ENCODE measurements at regions not wholly inside any gene's neighbourhood (a gene's known extent, or its start where the extent isn't known, plus 50 kb on each side); places are given as distances from the start of the nearest gene placed in this dataset.

GRCh38 chr13:85659493-85659892 lies 139.7 kb downstream of the SLITRK6 start:
- Mint-ChIP-seq H3K9me3 (peaks cover 1 to 3% of the 10 kb centered on the region in 2 donors), H3K27me3 (ENCODE audit: low read depth) (no peaks in the 10 kb centered on the region), H3K36me3 (ENCODE audit: insufficient read depth in 2 of 2) (no peaks in the 10 kb centered on the region), H3K4me1 (ENCODE audit: low read depth) (no peaks in the 10 kb centered on the region), H3K27ac (no peak overlapping the region), H3K4me3 (no peak overlapping the region)
- DNase-seq (no peak), ATAC-seq (replicated peaks in 1 of 2) (no peak)

- Mint-ChIP-seq H3K9me3 (peaks cover under 1 to 1% of the 10 kb centered on the region in 2 donors), H3K4me1 (ENCODE audit: low read depth) (no peaks in the 10 kb centered on the region), H3K36me3 (ENCODE audit: insufficient read depth in 2 of 2) (no peaks in the 10 kb centered on the region), H3K4me3 (no peak overlapping the region), H3K27ac (no peak overlapping the region), H3K27me3 (ENCODE audit: low read depth) (no peaks in the 10 kb centered on the region)
- DNase-seq (no peak), ATAC-seq (replicated peaks in 1 of 2) (no peak)
These were observed 141.3 kb downstream of the SLITRK6 start for GRCh38 chr13:85657942-85658341.

- DNase-seq: no peak
- no peak for ATAC-seq (replicated peaks in 1 of 2)
- H3K9me3 Mint-ChIP-seq: peaks cover 2 to 3% of the 10 kb centered on the region in 2 donors
- H3K36me3 Mint-ChIP-seq (ENCODE audit: insufficient read depth in 2 of 2): no peaks in the 10 kb centered on the region
- no peaks in the 10 kb centered on the region for H3K4me1 Mint-ChIP-seq (ENCODE audit: low read depth)
- no peaks in the 10 kb centered on the region for H3K27me3 Mint-ChIP-seq (ENCODE audit: low read depth)
- no peak overlapping the region for H3K27ac Mint-ChIP-seq
- H3K4me3 Mint-ChIP-seq: no peak overlapping the region
These were observed 144.2 kb downstream of the SLITRK6 start for GRCh38 chr13:85655040-85655439.

GRCh38 chr13:85654227-85654626 lies 145.0 kb downstream of the SLITRK6 start:
- Mint-ChIP-seq H3K4me3 (no peak overlapping the region), H3K27me3 (ENCODE audit: low read depth) (no peaks in the 10 kb centered on the region), H3K36me3 (ENCODE audit: insufficient read depth in 2 of 2) (no peaks in the 10 kb centered on the region), H3K9me3 (peaks cover 2 to 3% of the 10 kb centered on the region in 2 donors), H3K4me1 (ENCODE audit: low read depth) (no peaks in the 10 kb centered on the region), H3K27ac (no peak overlapping the region)
- no peak for DNase-seq
- no peak for ATAC-seq (replicated peaks in 1 of 2)

- DNase-seq: no peak
- H3K4me1 Mint-ChIP-seq (ENCODE audit: low read depth): no peaks in the 10 kb centered on the region
- H3K27ac Mint-ChIP-seq: no peak overlapping the region
- ATAC-seq (replicated peaks in 1 of 2): no peak
- no peaks in the 10 kb centered on the region for H3K36me3 Mint-ChIP-seq (ENCODE audit: insufficient read depth in 2 of 2)
- no peaks in the 10 kb centered on the region for H3K27me3 Mint-ChIP-seq (ENCODE audit: low read depth)
- H3K4me3 Mint-ChIP-seq: no peak overlapping the region
- H3K9me3 Mint-ChIP-seq: peaks cover 2 to 3% of the 10 kb centered on the region in 2 donors
These were observed 145.5 kb downstream of the SLITRK6 start for GRCh38 chr13:85653681-85654080.

GRCh38 chr13:85652491-85652890 lies 146.7 kb downstream of the SLITRK6 start:
- H3K36me3 Mint-ChIP-seq (ENCODE audit: insufficient read depth in 2 of 2): no peaks in the 10 kb centered on the region
- no peak overlapping the region for H3K4me3 Mint-ChIP-seq
- H3K27ac Mint-ChIP-seq: no peak overlapping the region
- peaks cover 2 to 6% of the 10 kb centered on the region in 2 donors for H3K9me3 Mint-ChIP-seq
- ATAC-seq (replicated peaks in 1 of 2): no peak
- DNase-seq: no peak
- H3K4me1 Mint-ChIP-seq (ENCODE audit: low read depth): no peaks in the 10 kb centered on the region
- H3K27me3 Mint-ChIP-seq (ENCODE audit: low read depth): no peaks in the 10 kb centered on the region

GRCh38 chr13:85651440-85651839 lies 147.8 kb downstream of the SLITRK6 start:
- H3K4me1 Mint-ChIP-seq (ENCODE audit: low read depth): no peaks in the 10 kb centered on the region
- no peak overlapping the region for H3K27ac Mint-ChIP-seq
- no peak overlapping the region for H3K4me3 Mint-ChIP-seq
- peaks cover 2 to 5% of the 10 kb centered on the region in 2 donors for H3K9me3 Mint-ChIP-seq
- DNase-seq: no peak
- H3K36me3 Mint-ChIP-seq (ENCODE audit: insufficient read depth in 2 of 2): no peaks in the 10 kb centered on the region
- ATAC-seq (replicated peaks in 1 of 2): no peak
- H3K27me3 Mint-ChIP-seq (ENCODE audit: low read depth): no peaks in the 10 kb centered on the region

GRCh38 chr13:85650613-85651012 lies 148.6 kb downstream of the SLITRK6 start:
- no peak for DNase-seq
- H3K27me3 Mint-ChIP-seq (ENCODE audit: low read depth): no peaks in the 10 kb centered on the region
- peaks cover 2 to 5% of the 10 kb centered on the region in 2 donors for H3K9me3 Mint-ChIP-seq
- H3K36me3 Mint-ChIP-seq (ENCODE audit: insufficient read depth in 2 of 2): no peaks in the 10 kb centered on the region
- ATAC-seq (replicated peaks in 1 of 2): no peak
- no peak overlapping the region for H3K27ac Mint-ChIP-seq
- H3K4me1 Mint-ChIP-seq (ENCODE audit: low read depth): no peaks in the 10 kb centered on the region
- no peak overlapping the region for H3K4me3 Mint-ChIP-seq

- H3K27ac Mint-ChIP-seq: no peak overlapping the region
- no peaks in the 10 kb centered on the region for H3K27me3 Mint-ChIP-seq (ENCODE audit: low read depth)
- H3K36me3 Mint-ChIP-seq (ENCODE audit: insufficient read depth in 2 of 2): no peaks in the 10 kb centered on the region
- H3K4me3 Mint-ChIP-seq: no peak overlapping the region
- no peak for DNase-seq
- H3K9me3 Mint-ChIP-seq: no peaks in the 10 kb centered on the region
- ATAC-seq (replicated peaks in 1 of 2): no peak
- H3K4me1 Mint-ChIP-seq (ENCODE audit: low read depth): no peaks in the 10 kb centered on the region
These were observed 158.5 kb downstream of the SLITRK6 start for GRCh38 chr13:85640727-85641126.

- Mint-ChIP-seq H3K4me3 (no peak overlapping the region), H3K27me3 (ENCODE audit: low read depth) (no peaks in the 10 kb centered on the region), H3K4me1 (ENCODE audit: low read depth) (no peaks in the 10 kb centered on the region), H3K36me3 (ENCODE audit: insufficient read depth in 2 of 2) (no peaks in the 10 kb centered on the region), H3K27ac (no peak overlapping the region), H3K9me3 (no peaks in the 10 kb centered on the region)
- no peak for ATAC-seq (replicated peaks in 1 of 2)
- DNase-seq: no peak
These were observed 160.3 kb downstream of the SLITRK6 start for GRCh38 chr13:85638815-85639393.

- Mint-ChIP-seq H3K4me1 (ENCODE audit: low read depth) (no peaks in the 10 kb centered on the region), H3K36me3 (ENCODE audit: insufficient read depth in 2 of 2) (no peaks in the 10 kb centered on the region), H3K27ac (no peak overlapping the region), H3K9me3 (no peaks in the 10 kb centered on the region), H3K27me3 (ENCODE audit: low read depth) (no peaks in the 10 kb centered on the region), H3K4me3 (no peak overlapping the region)
- DNase-seq (no peak), ATAC-seq (replicated peaks in 1 of 2) (no peak)
These were observed 161.0 kb downstream of the SLITRK6 start for GRCh38 chr13:85638265-85638664.

GRCh38 chr13:85632526-85633195 lies 166.6 kb downstream of the SLITRK6 start:
- Mint-ChIP-seq H3K4me1 (ENCODE audit: low read depth) (no peaks in the 10 kb centered on the region), H3K36me3 (ENCODE audit: insufficient read depth in 2 of 2) (no peaks in the 10 kb centered on the region), H3K4me3 (no peak overlapping the region), H3K27ac (no peak overlapping the region), H3K27me3 (ENCODE audit: low read depth) (no peaks in the 10 kb centered on the region), H3K9me3 (peaks cover 1 to 2% of the 10 kb centered on the region in 2 donors)
- no peak for DNase-seq
- ATAC-seq (replicated peaks in 1 of 2): no peak

GRCh38 chr13:85631801-85632200 lies 167.4 kb downstream of the SLITRK6 start:
- H3K27me3 Mint-ChIP-seq (ENCODE audit: low read depth): no peaks in the 10 kb centered on the region
- DNase-seq (no peak), ATAC-seq (replicated peaks in 1 of 2) (no peak)
- H3K9me3 Mint-ChIP-seq: peaks cover 1 to 2% of the 10 kb centered on the region in 2 donors
- no peak overlapping the region for H3K27ac Mint-ChIP-seq
- no peaks in the 10 kb centered on the region for H3K4me1 Mint-ChIP-seq (ENCODE audit: low read depth)
- H3K4me3 Mint-ChIP-seq: no peak overlapping the region
- no peaks in the 10 kb centered on the region for H3K36me3 Mint-ChIP-seq (ENCODE audit: insufficient read depth in 2 of 2)

- ATAC-seq (replicated peaks in 1 of 2): no peak
- H3K9me3 Mint-ChIP-seq: peaks cover 0 to 2% of the 10 kb centered on the region in 2 donors
- H3K36me3 Mint-ChIP-seq (ENCODE audit: insufficient read depth in 2 of 2): no peaks in the 10 kb centered on the region
- H3K4me1 Mint-ChIP-seq (ENCODE audit: low read depth): no peaks in the 10 kb centered on the region
- no peaks in the 10 kb centered on the region for H3K27me3 Mint-ChIP-seq (ENCODE audit: low read depth)
- DNase-seq: no peak
- no peak overlapping the region for H3K27ac Mint-ChIP-seq
- H3K4me3 Mint-ChIP-seq: no peak overlapping the region
These were observed 172.6 kb downstream of the SLITRK6 start for GRCh38 chr13:85626603-85627002.
